ENCODE measurements at regions not wholly inside any gene's neighbourhood (a gene's known extent, or its start where the extent isn't known, plus 50 kb on each side); places are given as distances from the start of the nearest gene placed in this dataset.

DNA sequence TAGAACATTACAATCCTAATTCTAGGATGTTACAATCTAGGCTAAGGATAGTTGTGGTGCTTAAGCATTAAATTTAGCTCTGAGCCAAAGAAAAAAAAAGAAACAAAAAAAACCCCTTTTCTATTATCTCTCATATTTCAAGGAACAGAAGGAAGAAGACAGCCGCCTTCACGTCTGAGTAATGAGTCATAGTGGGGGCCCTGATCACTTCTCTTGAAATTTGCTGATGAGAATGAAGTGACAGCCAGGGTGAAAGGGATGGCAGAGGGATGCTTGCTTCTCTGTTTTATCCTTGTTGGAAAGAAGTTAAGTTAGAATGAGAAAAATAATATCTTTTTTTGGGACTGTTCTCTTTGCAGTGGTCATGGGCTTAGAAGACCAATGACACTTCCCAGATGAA, 82.6 kb upstream of the MPHOSPH6 start:
- no peaks in the 10 kb centered on the region for H3K9me1 ChIP-seq (ENCODE audit: control insufficient read depth, insufficient read depth, low read length)
- no peaks in the 10 kb centered on the region for H3K27me3 ChIP-seq (ENCODE audit: control insufficient read depth in 2 of 2, insufficient read depth in 2 of 2, low read length in 2 of 2)
- ATAC-seq, result no peak
- intact Hi-C loops (cut with micrococcal nuclease), result no loop called here
- no peak overlapping the region for H2AFZ ChIP-seq (ENCODE audit: low read depth, low read length)
- no peak overlapping the region for H3K4me2 ChIP-seq (ENCODE audit: insufficient read depth, low read length)
- in situ Hi-C loops (cut with MboI), result no loop called here
- no peaks in the 10 kb centered on the region for H3K4me1 ChIP-seq (replicated peaks in 1 of 2; ENCODE audit: control insufficient read depth in 2 of 2, insufficient read depth in 2 of 2, low read length in 2 of 2)
- H3K79me2 ChIP-seq (ENCODE audit: control insufficient read depth, insufficient read depth, low read length), result no peaks in the 10 kb centered on the region
- POLR2A ChIA-PET, result no interaction called here
- no peaks in the 10 kb centered on the region for H3K36me3 ChIP-seq (ENCODE audit: control insufficient read depth, insufficient read depth, low read length)
- no peaks in the 10 kb centered on the region for H3K9me3 ChIP-seq (replicated peaks; ENCODE audit: control insufficient read depth, insufficient read depth, low read depth, low read length)
- FAIRE-seq, result no peak
- BruUV-seq (replicated peaks), result no TSS peak
- H4K20me1 ChIP-seq (replicated peaks; ENCODE audit: control insufficient read depth, insufficient read depth, low read length), result no peaks in the 10 kb centered on the region
- CTCF ChIA-PET (ENCODE audit: low intra/inter-chr PET ratio), result interaction anchor here (0.7 kb wide), 1 partner anchor 289 kb away, joined by 3 read pairs; no protein-coding TSS in a partner anchor
- no peak for DNase-seq (ENCODE audit: extremely low read depth in 1 of 4, low spot score in 3 of 4)
- no peak overlapping the region for H3K4me3 ChIP-seq
- WGBS (ENCODE audit: insufficient coverage, low coverage, missing lambda C conversion rate), result 0% methylated on average over 2 of the region's 2 CpGs
- no peak overlapping the region for H3K9ac ChIP-seq (ENCODE audit: insufficient read depth in 1 of 2, low read depth in 2 of 2, low read length in 2 of 2)
- H3K27ac ChIP-seq (ENCODE audit: extremely low read depth, low read depth, low read length), result no peak overlapping the region
- TF ChIP-seq, protein P1, sequence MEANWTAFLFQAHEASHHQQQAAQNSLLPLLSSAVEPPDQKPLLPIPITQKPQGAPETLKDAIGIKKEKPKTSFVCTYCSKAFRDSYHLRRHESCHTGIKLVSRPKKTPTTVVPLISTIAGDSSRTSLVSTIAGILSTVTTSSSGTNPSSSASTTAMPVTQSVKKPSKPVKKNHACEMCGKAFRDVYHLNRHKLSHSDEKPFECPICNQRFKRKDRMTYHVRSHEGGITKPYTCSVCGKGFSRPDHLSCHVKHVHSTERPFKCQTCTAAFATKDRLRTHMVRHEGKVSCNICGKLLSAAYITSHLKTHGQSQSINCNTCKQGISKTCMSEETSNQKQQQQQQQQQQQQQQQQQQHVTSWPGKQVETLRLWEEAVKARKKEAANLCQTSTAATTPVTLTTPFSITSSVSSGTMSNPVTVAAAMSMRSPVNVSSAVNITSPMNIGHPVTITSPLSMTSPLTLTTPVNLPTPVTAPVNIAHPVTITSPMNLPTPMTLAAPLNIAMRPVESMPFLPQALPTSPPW (CRISPR knock-in tag; IDR thresholded peaks at IDR 0.05), result no peak
- TF ChIP-seq ZNF830 (CRISPR knock-in tag; IDR thresholded peaks at IDR 0.05) (no peak), NR3C1 (CRISPR knock-in tag; IDR thresholded peaks at IDR 0.05) (no peak), SNAPC5 (CRISPR knock-in tag; IDR thresholded peaks at IDR 0.05) (no peak), CHD1 (IDR thresholded peaks at IDR 0.05; ENCODE audit: low read length) (no peak), E2F5 (CRISPR knock-in tag; IDR thresholded peaks at IDR 0.05) (no peak), ILF3 (IDR thresholded peaks at IDR 0.05; ENCODE audit: borderline replicate concordance) (no peak), RBM22 (IDR thresholded peaks at IDR 0.05; ENCODE audit: low read depth, low read length, poor library complexity, severe bottlenecking) (no peak), TRIM24 (IDR thresholded peaks at IDR 0.05) (no peak), ZNF644 (tag; IDR thresholded peaks at IDR 0.05; ENCODE audit: low read depth) (no peak), NFATC3 (IDR thresholded peaks at IDR 0.05) (no peak), ATF7 (IDR thresholded peaks at IDR 0.05) (no peak), KLF13 (tag; IDR thresholded peaks at IDR 0.05; ENCODE audit: borderline replicate concordance, low read depth) (no peak), MLX (CRISPR knock-in tag; conservative IDR thresholded peaks at IDR 0.05) (no peak)

Measured in K562 (cell line).